Stimulated activated memory B cell treated with anti-CD40 and anti-IgM and Interleukin-4, amounts not matched to agents 10 μg/mL and 1 μg/mL and 100 μg/mL, for 72 hours (primary cell): ENCODE measurements at regions not wholly inside any gene's neighbourhood (a gene's known extent, or its start where the extent isn't known, plus 50 kb on each side); places are given as distances from the start of the nearest gene placed in this dataset.

ENCODE experiments used
- ATAC-seq: fragments of 150-1000 bp; cut with Tn5 transposase; 2 replicates; pipeline ENCODE4 v1.10.0; 2021
- H3K27ac Mint-ChIP-seq: one replicate; pipeline ENCODE4 v1.8.0; 2022; ENCODE audit warnings: mild to moderate bottlenecking, mixed read lengths
- H3K27me3 Mint-ChIP-seq: one replicate; pipeline ENCODE4 v1.8.0; 2022; ENCODE audit warnings: mixed read lengths
- H3K36me3 Mint-ChIP-seq: one replicate; pipeline ENCODE4 v1.8.0; 2022; ENCODE audit warnings: mixed read lengths
- H3K4me1 Mint-ChIP-seq: one replicate; pipeline ENCODE4 v1.8.0; 2022; ENCODE audit warnings: mixed read lengths
- H3K4me3 Mint-ChIP-seq: one replicate; pipeline ENCODE4 v1.8.0; 2022; ENCODE audit warnings: mild to moderate bottlenecking, moderate library complexity, mixed read lengths
- H3K9me3 Mint-ChIP-seq: one replicate; pipeline ENCODE4 v1.8.0; 2022; ENCODE audit warnings: mixed read lengths

DNA sequence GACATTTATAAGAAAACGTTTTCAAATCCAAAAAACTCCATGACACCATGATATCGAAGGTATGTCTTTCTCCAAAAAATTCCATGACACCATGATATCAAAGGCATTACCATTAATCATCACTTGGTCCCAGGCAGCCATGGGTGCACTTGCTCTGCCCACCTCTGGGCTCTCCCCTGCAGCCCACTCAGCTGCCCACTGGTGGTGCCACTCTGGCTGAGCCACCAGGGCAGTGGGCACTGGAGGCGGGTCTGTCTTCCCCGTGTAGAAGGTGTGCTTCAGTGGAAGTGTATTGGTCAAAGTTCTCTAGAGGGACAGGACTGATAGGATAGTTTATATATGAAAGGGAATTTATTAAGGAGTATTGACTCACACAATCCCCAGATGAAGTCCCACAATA, 240.4 kb downstream of the KLF6 start:
- Mint-ChIP-seq H3K4me3 (no peak overlapping the region), H3K36me3 (no peaks in the 10 kb centered on the region), H3K4me1 (peaks cover 16% of the 10 kb centered on the region), H3K27me3 (no peaks in the 10 kb centered on the region), H3K9me3 (peaks cover 3% of the 10 kb centered on the region), H3K27ac (no peak overlapping the region)
- ATAC-seq = no peak

DNA sequence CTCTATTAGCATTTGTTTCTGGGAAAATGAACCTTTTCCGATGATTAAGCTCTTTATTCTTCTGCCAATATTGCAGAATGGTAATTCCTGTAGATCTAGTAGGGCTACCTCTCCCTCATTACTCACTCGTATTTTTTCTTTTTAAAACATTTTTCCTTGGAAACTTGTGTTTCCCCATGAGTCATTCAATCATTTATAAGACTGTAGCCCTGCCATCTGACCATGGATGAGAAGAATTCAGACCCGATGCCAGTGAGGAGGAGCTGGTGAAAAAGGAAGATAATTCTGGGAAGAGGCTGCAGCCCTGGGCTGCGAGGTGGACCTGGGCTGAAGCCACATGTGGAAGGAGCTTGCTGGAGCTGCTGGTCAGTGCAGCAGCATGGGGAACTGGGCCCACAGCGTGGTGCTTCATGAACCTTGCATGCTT, 242.8 kb downstream of the KLF6 start:
- Mint-ChIP-seq H3K4me1 (no peaks in the 10 kb centered on the region), H3K36me3 (no peaks in the 10 kb centered on the region), H3K4me3 (no peak overlapping the region), H3K9me3 (peaks cover 3% of the 10 kb centered on the region), H3K27ac (no peak overlapping the region), H3K27me3 (no peaks in the 10 kb centered on the region)
- no peak for ATAC-seq

- H3K9me3 Mint-ChIP-seq = no peaks in the 10 kb centered on the region
- H3K4me3 Mint-ChIP-seq = no peak overlapping the region
- no peak overlapping the region for H3K27ac Mint-ChIP-seq
- no peaks in the 10 kb centered on the region for H3K36me3 Mint-ChIP-seq
- no peaks in the 10 kb centered on the region for H3K4me1 Mint-ChIP-seq
- no peak for ATAC-seq
- H3K27me3 Mint-ChIP-seq = no peaks in the 10 kb centered on the region
These were observed 245.2 kb downstream of the KLF6 start for GRCh38 chr10:3539696-3540383.

DNA sequence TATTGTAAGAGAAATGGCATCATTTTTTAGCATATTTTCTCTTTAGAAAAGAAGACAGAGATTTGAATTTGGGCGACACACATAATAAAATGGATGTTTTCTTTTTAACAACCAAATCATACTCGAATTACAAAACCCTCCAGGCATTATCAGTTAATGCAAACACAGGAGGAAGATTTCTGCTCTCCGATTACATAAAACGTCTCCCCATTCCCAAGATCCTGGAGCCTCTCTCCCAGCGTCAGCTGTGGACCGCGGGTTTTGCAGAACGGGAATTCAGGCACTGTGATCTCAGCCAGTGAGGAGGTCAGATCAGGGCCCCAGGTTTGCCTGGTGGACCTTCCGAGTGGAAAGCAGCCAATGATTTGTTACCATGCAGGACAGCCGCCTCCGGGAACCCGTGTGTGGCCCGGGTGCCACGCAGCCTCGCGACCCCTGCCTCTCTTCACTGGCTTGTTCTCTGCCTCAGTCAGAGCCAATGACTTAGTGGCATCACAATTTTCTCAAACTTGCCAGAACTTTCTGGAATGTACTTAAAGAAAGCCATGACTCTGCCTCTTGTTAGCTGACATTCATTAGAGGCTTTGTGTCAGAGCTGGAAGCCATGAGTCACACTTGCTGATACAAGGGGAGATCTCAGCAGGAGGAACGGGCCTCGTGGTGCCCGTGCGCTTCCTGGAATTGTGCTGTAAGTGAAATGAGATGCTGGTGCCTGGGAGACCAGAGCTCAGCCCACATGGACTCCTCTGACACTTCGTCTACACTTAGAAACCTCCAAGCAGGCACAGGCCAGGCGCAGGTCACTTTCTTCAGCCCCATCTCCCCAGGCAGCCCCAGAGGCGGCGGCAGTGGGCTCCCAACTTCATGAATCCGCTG, 246.1 kb downstream of the KLF6 start:
- Mint-ChIP-seq H3K4me3 (no peak overlapping the region), H3K9me3 (no peaks in the 10 kb centered on the region), H3K27ac (no peak overlapping the region), H3K36me3 (no peaks in the 10 kb centered on the region), H3K27me3 (no peaks in the 10 kb centered on the region), H3K4me1 (no peaks in the 10 kb centered on the region)
- no peak for ATAC-seq

DNA sequence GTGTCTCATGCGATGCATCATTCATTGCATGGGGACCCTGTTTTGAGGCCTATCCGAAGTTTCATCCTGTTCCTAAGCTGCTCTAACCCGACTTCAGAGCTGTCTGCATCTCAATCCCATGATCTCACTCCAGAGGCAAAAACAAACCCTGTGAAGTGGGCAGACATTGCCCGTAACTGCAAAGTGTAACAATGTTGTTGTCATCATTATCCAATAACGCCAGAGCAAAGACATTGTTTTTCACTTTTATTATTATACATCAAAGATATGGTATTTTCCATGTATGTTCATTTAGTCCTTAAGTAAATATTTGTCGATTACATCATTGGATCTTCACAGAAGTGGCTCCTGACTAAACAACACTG, 246.7 kb downstream of the KLF6 start:
- Mint-ChIP-seq H3K36me3 (no peaks in the 10 kb centered on the region), H3K27me3 (no peaks in the 10 kb centered on the region), H3K27ac (no peak overlapping the region), H3K4me1 (no peaks in the 10 kb centered on the region), H3K9me3 (no peaks in the 10 kb centered on the region), H3K4me3 (no peak overlapping the region)
- no peak for ATAC-seq

DNA sequence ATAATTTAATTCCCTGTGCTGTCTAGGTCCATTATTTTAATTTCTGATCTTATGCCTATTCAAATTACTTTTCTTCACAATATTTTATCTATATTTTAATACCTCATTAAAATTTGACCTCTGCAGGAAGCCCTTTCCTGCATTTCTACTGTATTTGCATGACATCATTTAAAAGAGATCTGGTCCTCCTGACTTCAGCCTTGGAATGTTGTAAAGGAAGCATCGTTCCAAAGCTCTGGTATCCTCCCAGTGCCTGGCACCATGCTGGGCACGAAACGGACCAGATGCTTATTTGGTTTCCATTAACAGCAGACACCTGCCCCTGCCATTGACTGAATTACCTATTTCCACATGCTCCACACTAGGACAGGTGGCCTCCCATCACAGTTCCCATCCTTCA, 247.5 kb downstream of the KLF6 start:
- ATAC-seq = no peak
- H3K9me3 Mint-ChIP-seq = no peaks in the 10 kb centered on the region
- H3K27me3 Mint-ChIP-seq = no peaks in the 10 kb centered on the region
- no peaks in the 10 kb centered on the region for H3K4me1 Mint-ChIP-seq
- no peak overlapping the region for H3K27ac Mint-ChIP-seq
- no peaks in the 10 kb centered on the region for H3K36me3 Mint-ChIP-seq
- H3K4me3 Mint-ChIP-seq = no peak overlapping the region

DNA sequence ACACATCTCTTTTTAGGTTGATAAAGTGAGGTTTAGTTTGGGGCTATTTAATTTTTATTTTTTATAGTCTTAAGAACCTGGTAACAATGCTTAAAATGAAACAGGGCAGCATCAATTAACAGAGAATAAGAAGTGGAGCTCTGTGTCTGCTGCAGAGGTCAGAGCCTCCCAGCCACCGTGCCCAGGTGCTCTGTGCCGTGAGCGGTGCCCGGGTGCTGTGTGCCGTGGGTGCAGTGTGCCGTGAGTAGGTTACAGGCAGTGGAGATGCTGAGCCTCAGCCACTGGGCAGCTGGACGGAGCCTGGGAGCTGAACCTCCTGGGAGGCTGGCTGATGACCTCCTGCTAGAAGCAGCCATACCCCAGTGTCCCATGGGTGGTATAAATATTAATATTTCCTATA, 250.0 kb downstream of the KLF6 start:
- no peaks in the 10 kb centered on the region for H3K4me1 Mint-ChIP-seq
- H3K27me3 Mint-ChIP-seq = no peaks in the 10 kb centered on the region
- H3K27ac Mint-ChIP-seq = no peak overlapping the region
- H3K4me3 Mint-ChIP-seq = no peak overlapping the region
- H3K9me3 Mint-ChIP-seq = no peaks in the 10 kb centered on the region
- ATAC-seq = no peak
- no peaks in the 10 kb centered on the region for H3K36me3 Mint-ChIP-seq

GRCh38 chr10:3534433-3534832, 250.6 kb downstream of the KLF6 start:
- H3K4me3 Mint-ChIP-seq = no peak overlapping the region
- no peak for ATAC-seq
- H3K27ac Mint-ChIP-seq = no peak overlapping the region
- H3K27me3 Mint-ChIP-seq = no peaks in the 10 kb centered on the region
- no peaks in the 10 kb centered on the region for H3K9me3 Mint-ChIP-seq
- H3K36me3 Mint-ChIP-seq = no peaks in the 10 kb centered on the region
- H3K4me1 Mint-ChIP-seq = no peaks in the 10 kb centered on the region

- Mint-ChIP-seq H3K27ac (no peak overlapping the region), H3K4me1 (no peaks in the 10 kb centered on the region), H3K4me3 (no peak overlapping the region), H3K27me3 (no peaks in the 10 kb centered on the region), H3K36me3 (no peaks in the 10 kb centered on the region), H3K9me3 (no peaks in the 10 kb centered on the region)
- no peak for ATAC-seq
These were observed 251.7 kb downstream of the KLF6 start for GRCh38 chr10:3533296-3533695.

DNA sequence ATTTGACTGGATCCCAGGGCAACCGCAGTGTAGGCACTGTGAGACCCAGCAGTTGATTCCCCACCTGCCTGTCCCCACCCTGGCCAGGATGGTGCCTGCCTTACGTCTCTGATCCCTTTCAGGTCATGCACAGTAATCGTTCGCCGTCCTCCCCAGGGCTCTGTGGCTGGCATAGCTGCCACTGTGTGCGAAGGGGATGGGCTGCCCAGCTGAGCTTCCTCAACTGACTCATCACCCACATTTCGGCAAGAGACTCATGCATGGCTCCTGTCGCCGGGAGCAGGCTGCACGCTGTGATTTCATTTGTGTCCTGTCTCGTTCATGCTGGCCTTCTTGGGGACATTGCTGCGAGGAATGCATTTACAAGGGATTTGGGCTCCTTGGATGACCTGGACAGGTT, 252.4 kb downstream of the KLF6 start:
- no peaks in the 10 kb centered on the region for H3K36me3 Mint-ChIP-seq
- H3K9me3 Mint-ChIP-seq = no peaks in the 10 kb centered on the region
- peak; percentile 31 for ATAC-seq
- no peak overlapping the region for H3K27ac Mint-ChIP-seq
- H3K27me3 Mint-ChIP-seq = no peaks in the 10 kb centered on the region
- H3K4me1 Mint-ChIP-seq = no peaks in the 10 kb centered on the region
- H3K4me3 Mint-ChIP-seq = no peak overlapping the region

- ATAC-seq = no peak
- Mint-ChIP-seq H3K36me3 (no peaks in the 10 kb centered on the region), H3K9me3 (no peaks in the 10 kb centered on the region), H3K27me3 (no peaks in the 10 kb centered on the region), H3K4me1 (no peaks in the 10 kb centered on the region), H3K4me3 (no peak overlapping the region), H3K27ac (no peak overlapping the region)
These were observed 253.3 kb downstream of the KLF6 start for GRCh38 chr10:3531670-3532069.

- H3K9me3 Mint-ChIP-seq = no peaks in the 10 kb centered on the region
- no peaks in the 10 kb centered on the region for H3K4me1 Mint-ChIP-seq
- ATAC-seq = no peak
- no peak overlapping the region for H3K27ac Mint-ChIP-seq
- H3K27me3 Mint-ChIP-seq = no peaks in the 10 kb centered on the region
- H3K36me3 Mint-ChIP-seq = no peaks in the 10 kb centered on the region
- no peak overlapping the region for H3K4me3 Mint-ChIP-seq
These were observed 254.0 kb downstream of the KLF6 start for GRCh38 chr10:3530783-3531645.

GRCh38 chr10:3530346-3530745, 254.7 kb downstream of the KLF6 start:
- Mint-ChIP-seq H3K4me1 (no peaks in the 10 kb centered on the region), H3K27ac (no peak overlapping the region), H3K4me3 (no peak overlapping the region), H3K27me3 (no peaks in the 10 kb centered on the region), H3K36me3 (no peaks in the 10 kb centered on the region), H3K9me3 (no peaks in the 10 kb centered on the region)
- no peak for ATAC-seq

GRCh38 chr10:3529691-3530090, 255.3 kb downstream of the KLF6 start:
- H3K27ac Mint-ChIP-seq = peak overlapping the region; percentile 19
- no peaks in the 10 kb centered on the region for H3K4me1 Mint-ChIP-seq
- no peaks in the 10 kb centered on the region for H3K27me3 Mint-ChIP-seq
- no peak overlapping the region for H3K4me3 Mint-ChIP-seq
- H3K9me3 Mint-ChIP-seq = no peaks in the 10 kb centered on the region
- no peak for ATAC-seq
- no peaks in the 10 kb centered on the region for H3K36me3 Mint-ChIP-seq

DNA sequence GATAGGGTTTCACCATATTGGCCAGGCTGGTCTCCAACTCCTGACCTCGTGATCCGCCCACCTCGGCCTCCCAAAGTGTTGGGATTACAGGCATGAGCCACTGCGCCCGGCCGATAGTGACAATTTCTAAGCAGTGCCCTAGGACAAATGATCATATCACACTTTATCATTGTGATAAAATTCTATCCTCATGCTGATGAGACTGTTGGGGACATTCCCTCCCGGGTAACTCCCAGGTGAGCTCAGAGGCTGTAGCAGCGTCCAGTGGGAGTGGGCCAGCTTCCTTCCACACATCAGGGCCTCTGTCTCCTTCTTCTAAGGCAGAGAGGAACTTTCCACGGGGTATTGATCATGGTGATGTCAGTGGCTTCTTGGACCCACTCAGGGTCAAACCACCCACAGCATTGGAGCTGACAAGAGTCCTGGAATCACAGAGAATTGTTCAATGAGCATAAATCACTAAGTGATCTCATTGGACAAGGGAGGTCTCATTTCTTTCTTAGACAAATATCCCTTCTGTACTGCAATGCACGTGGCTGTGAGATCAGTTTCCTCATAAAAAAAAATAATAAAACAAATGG, 256.1 kb downstream of the KLF6 start:
- no peaks in the 10 kb centered on the region for H3K9me3 Mint-ChIP-seq
- no peaks in the 10 kb centered on the region for H3K4me1 Mint-ChIP-seq
- no peaks in the 10 kb centered on the region for H3K27me3 Mint-ChIP-seq
- no peaks in the 10 kb centered on the region for H3K36me3 Mint-ChIP-seq
- no peak overlapping the region for H3K27ac Mint-ChIP-seq
- ATAC-seq = no peak
- H3K4me3 Mint-ChIP-seq = no peak overlapping the region
